ENCODE measurements at regions not wholly inside any gene's neighbourhood (a gene's known extent, or its start where the extent isn't known, plus 50 kb on each side); places are given as distances from the start of the nearest gene placed in this dataset.

DNA sequence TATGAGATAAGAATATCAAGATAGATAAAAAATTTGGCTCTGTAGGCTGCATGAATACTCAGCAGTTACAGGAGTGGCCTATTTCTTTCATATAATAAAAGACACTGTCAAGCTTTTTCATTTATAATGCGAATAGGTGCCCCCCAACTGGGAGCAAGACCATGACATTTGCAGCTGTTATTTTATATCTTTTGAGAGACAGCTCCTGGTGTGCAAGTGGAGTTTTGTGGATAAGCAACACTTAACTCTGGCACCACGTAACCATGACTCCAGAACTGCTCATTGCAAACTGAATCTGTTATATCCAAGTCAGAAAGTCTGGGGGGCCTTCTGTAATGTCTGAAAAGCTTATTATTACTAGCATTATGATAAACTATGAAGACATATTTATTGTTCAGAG lies 1372.4 kb downstream of the C4orf33 start:
- WGBS, 2 donors: 63 to 70% methylated on average over 2 of the region's 2 CpGs
- ATAC-seq: no peak
- TF ChIP-seq, protein P1, sequence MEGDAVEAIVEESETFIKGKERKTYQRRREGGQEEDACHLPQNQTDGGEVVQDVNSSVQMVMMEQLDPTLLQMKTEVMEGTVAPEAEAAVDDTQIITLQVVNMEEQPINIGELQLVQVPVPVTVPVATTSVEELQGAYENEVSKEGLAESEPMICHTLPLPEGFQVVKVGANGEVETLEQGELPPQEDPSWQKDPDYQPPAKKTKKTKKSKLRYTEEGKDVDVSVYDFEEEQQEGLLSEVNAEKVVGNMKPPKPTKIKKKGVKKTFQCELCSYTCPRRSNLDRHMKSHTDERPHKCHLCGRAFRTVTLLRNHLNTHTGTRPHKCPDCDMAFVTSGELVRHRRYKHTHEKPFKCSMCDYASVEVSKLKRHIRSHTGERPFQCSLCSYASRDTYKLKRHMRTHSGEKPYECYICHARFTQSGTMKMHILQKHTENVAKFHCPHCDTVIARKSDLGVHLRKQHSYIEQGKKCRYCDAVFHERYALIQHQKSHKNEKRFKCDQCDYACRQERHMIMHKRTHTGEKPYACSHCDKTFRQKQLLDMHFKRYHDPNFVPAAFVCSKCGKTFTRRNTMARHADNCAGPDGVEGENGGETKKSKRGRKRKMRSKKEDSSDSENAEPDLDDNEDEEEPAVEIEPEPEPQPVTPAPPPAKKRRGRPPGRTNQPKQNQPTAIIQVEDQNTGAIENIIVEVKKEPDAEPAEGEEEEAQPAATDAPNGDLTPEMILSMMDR (IDR thresholded peaks at IDR 0.05): no peak

DNA sequence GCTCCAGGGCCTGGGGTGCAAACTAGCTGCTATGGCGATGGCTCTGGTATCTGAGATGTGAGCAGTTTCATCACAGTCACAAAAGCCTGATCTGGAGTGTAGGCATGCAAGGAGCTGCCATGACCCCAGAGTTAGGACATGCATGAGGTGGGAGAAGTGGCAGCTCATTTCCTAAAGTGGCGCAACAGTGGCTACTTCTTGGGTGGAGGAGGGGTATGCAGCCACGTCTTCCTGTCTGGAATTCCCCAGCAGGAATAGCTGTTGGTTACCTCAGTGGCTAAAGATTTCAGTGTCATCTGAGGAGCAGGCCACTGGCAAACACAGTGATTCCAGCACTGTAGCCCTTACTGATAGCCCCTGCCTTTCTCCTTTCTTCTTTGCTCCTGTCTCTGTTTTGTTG lies 1382.5 kb downstream of the C4orf33 start:
- no peak for FAIRE-seq
- TF ChIP-seq, protein P1 (IDR thresholded peaks at IDR 0.05): no peak
- Histone ChIP-seq H3K9me3 (no peaks in the 10 kb centered on the region), H3K27me3 (no peaks in the 10 kb centered on the region), H3K36me3 (no peaks in the 10 kb centered on the region), H3K4me3 (no peak overlapping the region), H3K4me1 (no peaks in the 10 kb centered on the region), H3K27ac (no peak overlapping the region)
- WGBS, 2 donors: 73 to 76% methylated on average over 3 of the region's 3 CpGs
- DNase-seq: no peak
- intact Hi-C loops (cut with DNase I): no loop called here
- ATAC-seq: no peak

More for the DNA sequence above, 1372.4 kb downstream of the C4orf33 start:
- Histone ChIP-seq H3K27me3 (no peaks in the 10 kb centered on the region), H3K27ac (no peak overlapping the region), H3K36me3 (no peaks in the 10 kb centered on the region), H3K4me3 (no peak overlapping the region), H3K4me1 (no peaks in the 10 kb centered on the region), H3K9me3 (peaks cover 0 to 5% (median 0%) of the 10 kb centered on the region in 4 donors)
- no peak for DNase-seq
- no peak for FAIRE-seq
- intact Hi-C loops (cut with DNase I): no loop called here

DNA sequence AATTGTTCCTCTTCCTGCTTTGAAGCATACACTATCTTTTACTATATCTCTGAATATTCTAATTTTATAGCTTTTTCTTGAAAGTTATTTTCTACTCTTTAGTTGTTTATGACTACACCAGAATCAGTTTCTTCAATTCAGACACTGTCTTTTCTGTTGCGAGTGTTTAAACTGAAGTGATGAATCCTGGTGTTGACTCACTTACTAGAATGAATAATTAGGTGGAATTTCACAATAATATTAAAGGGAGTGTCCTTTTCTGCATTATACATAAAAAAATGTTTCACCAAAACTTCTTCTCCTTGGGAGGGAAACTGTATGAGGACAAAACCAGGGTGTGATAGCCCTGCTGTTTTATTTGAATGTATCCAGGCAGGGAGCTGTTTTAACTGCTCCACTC lies 1383.1 kb downstream of the C4orf33 start:
- Histone ChIP-seq H3K36me3 (no peaks in the 10 kb centered on the region), H3K9me3 (no peaks in the 10 kb centered on the region), H3K4me1 (no peaks in the 10 kb centered on the region), H3K4me3 (no peak overlapping the region), H3K27me3 (no peaks in the 10 kb centered on the region), H3K27ac (no peak overlapping the region)
- ATAC-seq (no peak), DNase-seq (no peak), FAIRE-seq (no peak)
- 90 to 91% methylated on average over 1 of the region's 1 CpG for WGBS, 2 donors
- intact Hi-C loops (cut with DNase I): no loop called here
- TF ChIP-seq, protein P1 (IDR thresholded peaks at IDR 0.05): no peak

DNA sequence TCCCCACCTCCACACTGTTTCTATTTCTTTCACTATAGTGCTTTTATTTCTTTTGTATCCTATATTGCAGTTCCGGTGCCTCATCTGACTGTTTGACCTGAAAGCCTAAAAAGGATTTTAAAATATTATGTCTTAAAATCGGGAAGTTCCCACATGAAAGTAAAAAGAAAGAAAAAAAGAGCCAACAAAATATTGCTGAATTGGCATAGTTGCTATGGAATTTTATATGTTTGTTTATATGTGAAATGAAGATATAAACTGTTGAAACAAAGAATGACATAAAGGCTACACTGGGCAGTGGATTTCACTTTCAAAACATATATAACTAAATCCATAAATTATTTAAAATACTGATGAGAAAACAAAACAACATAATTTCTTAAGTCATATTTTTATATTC lies 1383.7 kb downstream of the C4orf33 start:
- H3K4me3 ChIP-seq: no peak overlapping the region
- WGBS, 2 donors: 75 to 82% methylated on average over 2 of the region's 2 CpGs
- H3K27ac ChIP-seq: no peak overlapping the region
- TF ChIP-seq, protein P1 (IDR thresholded peaks at IDR 0.05): no peak
- no peak for FAIRE-seq
- DNase-seq: no peak
- H3K9me3 ChIP-seq: no peaks in the 10 kb centered on the region
- no peak for ATAC-seq
- H3K4me1 ChIP-seq: no peaks in the 10 kb centered on the region
- no peaks in the 10 kb centered on the region for H3K27me3 ChIP-seq
- H3K36me3 ChIP-seq: no peaks in the 10 kb centered on the region
- intact Hi-C loops (cut with DNase I): no loop called here

DNA sequence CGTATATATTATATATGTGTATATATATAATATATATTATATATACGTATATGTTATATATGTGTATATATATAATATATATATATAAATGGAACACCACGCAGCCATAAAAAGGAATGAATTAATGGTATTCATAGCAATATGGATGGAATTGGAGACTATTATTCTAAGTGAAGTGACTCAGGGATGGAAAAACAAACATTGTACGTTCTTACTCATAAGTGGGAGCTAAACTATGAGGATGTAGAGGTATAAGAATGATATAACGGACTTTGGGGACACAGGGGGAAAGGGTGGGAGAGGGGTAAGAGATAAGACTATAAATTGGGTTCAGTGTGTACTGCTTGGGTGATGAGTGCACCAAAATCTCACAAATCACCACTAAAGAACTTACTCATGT lies 1388.9 kb downstream of the C4orf33 start:
- Histone ChIP-seq H3K27ac (no peak overlapping the region), H3K36me3 (no peaks in the 10 kb centered on the region), H3K4me3 (no peak overlapping the region), H3K4me1 (no peaks in the 10 kb centered on the region), H3K9me3 (no peaks in the 10 kb centered on the region), H3K27me3 (no peaks in the 10 kb centered on the region)
- FAIRE-seq: no peak
- intact Hi-C loops (cut with DNase I): no loop called here
- WGBS, 2 donors: 75 to 87% methylated on average over 5 of the region's 5 CpGs
- no peak for DNase-seq
- TF ChIP-seq, protein P1 (IDR thresholded peaks at IDR 0.05): no peak
- ATAC-seq: no peak

All from pancreas (tissue), 10 donors.